ENCODE measurements at regions not wholly inside any gene's neighbourhood (a gene's known extent, or its start where the extent isn't known, plus 50 kb on each side); places are given as distances from the start of the nearest gene placed in this dataset.
"Not testable (repeated sequence)": the region's sequence is repeated elsewhere in the genome, so short reads cannot be mapped to it uniquely, and the experiment has no call there.

GRCh38 chr4:189769131-189769530 lies 171.5 kb upstream of the FRG1 start:
- no peak for DNase-seq (ENCODE audit: low read depth in 2 of 2)

GRCh38 chr4:189771696-189772361 lies 168.8 kb upstream of the FRG1 start:
- no peak for DNase-seq (ENCODE audit: low read depth in 2 of 2)

GRCh38 chr4:189773909-189774308 lies 166.8 kb upstream of the FRG1 start:
- no peak for DNase-seq (ENCODE audit: low read depth in 2 of 2)

- DNase-seq (ENCODE audit: low read depth in 2 of 2), result no peak
Measured at GRCh38 chr4:189779281-189779980, 161.2 kb upstream of the FRG1 start.

- no peak for DNase-seq (ENCODE audit: low read depth in 2 of 2)
Measured at GRCh38 chr4:189780391-189780790, 160.3 kb upstream of the FRG1 start.

GRCh38 chr4:189784651-189785050 lies 156.0 kb upstream of the FRG1 start:
- DNase-seq (ENCODE audit: low read depth in 2 of 2), result no peak

- no peak for DNase-seq (ENCODE audit: low read depth in 2 of 2)
Measured at GRCh38 chr4:189785257-189785656, 155.4 kb upstream of the FRG1 start.

- no peak for DNase-seq (ENCODE audit: low read depth in 2 of 2)
Measured at GRCh38 chr4:189786447-189786846, 154.2 kb upstream of the FRG1 start.

GRCh38 chr4:189787216-189788031 lies 153.2 kb upstream of the FRG1 start:
- DNase-seq (ENCODE audit: low read depth in 2 of 2), result no peak

- DNase-seq (ENCODE audit: low read depth in 2 of 2), result peak; percentile 46 to 61
Measured at GRCh38 chr4:189792924-189793618, 147.6 kb upstream of the FRG1 start.

- no peak for DNase-seq (ENCODE audit: low read depth in 2 of 2)
Measured at GRCh38 chr4:189800545-189801088, 140.1 kb upstream of the FRG1 start.

- DNase-seq (ENCODE audit: low read depth in 2 of 2), result no peak
Measured at GRCh38 chr4:189802884-189803283, 137.8 kb upstream of the FRG1 start.

- no peak for DNase-seq (ENCODE audit: low read depth in 2 of 2)
Measured at GRCh38 chr4:189804894-189805293, 135.8 kb upstream of the FRG1 start.

GRCh38 chr4:189806506-189806905 lies 134.2 kb upstream of the FRG1 start:
- no peak for DNase-seq (ENCODE audit: low read depth in 2 of 2)

- DNase-seq (ENCODE audit: low read depth in 2 of 2), result no peak
Measured at GRCh38 chr4:189807031-189807430, 133.6 kb upstream of the FRG1 start.

GRCh38 chr4:189809241-189809735 lies 131.4 kb upstream of the FRG1 start:
- DNase-seq (ENCODE audit: low read depth in 2 of 2), result no peak

GRCh38 chr4:189809839-189810238 lies 130.8 kb upstream of the FRG1 start:
- DNase-seq (ENCODE audit: low read depth in 2 of 2), result no peak

- not testable (repeated sequence) for DNase-seq (ENCODE audit: low read depth in 2 of 2)
Measured at GRCh38 chr4:189810318-189811181, 130.1 kb upstream of the FRG1 start.

- DNase-seq (ENCODE audit: low read depth in 2 of 2), result no peak
Measured at GRCh38 chr4:189815404-189816192, 125.1 kb upstream of the FRG1 start.

- no peak for DNase-seq (ENCODE audit: low read depth in 2 of 2)
Measured at GRCh38 chr4:189822326-189822725, 118.3 kb upstream of the FRG1 start.
